ENCODE measurements at regions not wholly inside any gene's neighbourhood (a gene's known extent, or its start where the extent isn't known, plus 50 kb on each side); places are given as distances from the start of the nearest gene placed in this dataset.
A peak's percentile ranks its signal among the peaks of the same experiment; 100 is the strongest.

- Mint-ChIP-seq H3K27me3 (no peaks in the 10 kb centered on the region), H3K27ac (no peak overlapping the region), H3K4me1 (no peaks in the 10 kb centered on the region), H3K4me3 (no peak overlapping the region), H3K36me3 (no peaks in the 10 kb centered on the region), H3K9me3 (peaks cover 0 to 13% (median 0%) of the 10 kb centered on the region in 7 donors)
- DNase-seq, result no peak
- ATAC-seq (ENCODE audit: low read depth in 2 of 2), result no peak
Observed at GRCh38 chr4:57612279-57612678, 502.1 kb upstream of the IGFBP7 start.

GRCh38 chr4:57607566-57608180, 497.5 kb upstream of the IGFBP7 start:
- H3K4me3 Mint-ChIP-seq, result no peak overlapping the region
- no peaks in the 10 kb centered on the region for H3K36me3 Mint-ChIP-seq
- H3K27ac Mint-ChIP-seq, result no peak overlapping the region
- DNase-seq (no peak), ATAC-seq (ENCODE audit: low read depth in 2 of 2) (no peak)
- no peaks in the 10 kb centered on the region for H3K4me1 Mint-ChIP-seq
- no peaks in the 10 kb centered on the region for H3K27me3 Mint-ChIP-seq
- peaks cover 0 to 13% (median 0%) of the 10 kb centered on the region in 7 donors for H3K9me3 Mint-ChIP-seq

DNA sequence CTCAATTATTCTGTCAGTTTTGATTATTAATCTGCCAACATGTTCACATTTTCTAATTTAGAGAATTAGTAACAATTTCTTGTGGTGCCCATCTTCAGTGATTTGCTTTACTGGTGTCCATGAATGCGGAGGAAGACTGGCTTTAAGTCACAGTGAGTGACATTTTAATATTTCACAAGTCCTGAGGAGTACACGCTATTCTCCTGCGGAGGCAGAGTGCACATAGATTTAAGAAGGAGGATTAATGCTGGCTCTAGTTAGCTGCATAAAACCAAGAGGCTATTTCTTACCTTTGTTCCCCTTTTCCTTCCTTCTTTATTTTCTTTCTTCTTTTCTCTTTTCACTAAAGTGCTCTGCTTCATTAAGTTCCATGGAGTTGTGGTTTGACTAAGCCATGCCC, 495.2 kb upstream of the IGFBP7 start:
- H3K27me3 Mint-ChIP-seq, result no peaks in the 10 kb centered on the region
- H3K36me3 Mint-ChIP-seq, result no peaks in the 10 kb centered on the region
- ATAC-seq (ENCODE audit: low read depth in 2 of 2) (no peak), DNase-seq (no peak)
- H3K9me3 Mint-ChIP-seq, result peaks cover 0 to 5% (median 0%) of the 10 kb centered on the region in 7 donors
- no peak overlapping the region for H3K27ac Mint-ChIP-seq
- no peak overlapping the region for H3K4me3 Mint-ChIP-seq
- no peaks in the 10 kb centered on the region for H3K4me1 Mint-ChIP-seq

GRCh38 chr4:57602141-57602540, 492.0 kb upstream of the IGFBP7 start:
- H3K9me3 Mint-ChIP-seq, result peaks cover 0 to 11% (median 2%) of the 10 kb centered on the region in 7 donors
- H3K27ac Mint-ChIP-seq, result no peak overlapping the region
- DNase-seq (no peak), ATAC-seq (ENCODE audit: low read depth in 2 of 2) (no peak)
- no peaks in the 10 kb centered on the region for H3K36me3 Mint-ChIP-seq
- H3K4me1 Mint-ChIP-seq, result no peaks in the 10 kb centered on the region
- no peaks in the 10 kb centered on the region for H3K27me3 Mint-ChIP-seq
- H3K4me3 Mint-ChIP-seq, result no peak overlapping the region

GRCh38 chr4:57591073-57591472, 480.9 kb upstream of the IGFBP7 start:
- H3K27me3 Mint-ChIP-seq, result no peaks in the 10 kb centered on the region

DNA sequence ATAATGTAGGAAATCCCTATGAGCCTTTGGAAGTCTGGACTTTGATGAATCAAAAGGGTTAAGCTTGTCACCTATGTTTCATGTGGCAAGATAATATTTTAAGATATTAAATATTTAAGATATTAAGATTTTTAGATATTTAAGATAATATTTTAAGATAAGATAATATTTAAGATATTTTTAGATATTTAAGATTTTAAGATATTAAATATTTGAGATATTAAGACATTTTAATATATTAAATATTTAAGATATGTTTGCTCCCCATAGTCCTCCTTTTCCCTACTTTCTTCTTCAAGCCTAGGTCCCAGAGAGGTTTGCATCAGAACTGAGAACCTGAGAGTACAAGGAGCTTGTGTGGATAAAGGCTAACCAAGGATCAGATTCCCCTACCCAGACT, 478.4 kb upstream of the IGFBP7 start:
- H3K27ac Mint-ChIP-seq, result no peak overlapping the region
- H3K27me3 Mint-ChIP-seq, result no peaks in the 10 kb centered on the region
- H3K4me1 Mint-ChIP-seq, result no peaks in the 10 kb centered on the region
- H3K4me3 Mint-ChIP-seq, result no peak overlapping the region
- H3K9me3 Mint-ChIP-seq, result peaks cover 0 to 17% (median 3%) of the 10 kb centered on the region in 7 donors
- ATAC-seq (ENCODE audit: low read depth in 2 of 2), result no peak
- H3K36me3 Mint-ChIP-seq, result no peaks in the 10 kb centered on the region
- DNase-seq, result no peak

More at GRCh38 chr4:57591073-57591472, 480.9 kb upstream of the IGFBP7 start:
- Mint-ChIP-seq H3K36me3 (no peaks in the 10 kb centered on the region), H3K4me1 (no peaks in the 10 kb centered on the region), H3K4me3 (no peak overlapping the region), H3K9me3 (peaks cover 0 to 17% (median 0%) of the 10 kb centered on the region in 7 donors), H3K27ac (no peak overlapping the region)
- no peak for DNase-seq
- ATAC-seq (ENCODE audit: low read depth in 2 of 2), result no peak

DNA sequence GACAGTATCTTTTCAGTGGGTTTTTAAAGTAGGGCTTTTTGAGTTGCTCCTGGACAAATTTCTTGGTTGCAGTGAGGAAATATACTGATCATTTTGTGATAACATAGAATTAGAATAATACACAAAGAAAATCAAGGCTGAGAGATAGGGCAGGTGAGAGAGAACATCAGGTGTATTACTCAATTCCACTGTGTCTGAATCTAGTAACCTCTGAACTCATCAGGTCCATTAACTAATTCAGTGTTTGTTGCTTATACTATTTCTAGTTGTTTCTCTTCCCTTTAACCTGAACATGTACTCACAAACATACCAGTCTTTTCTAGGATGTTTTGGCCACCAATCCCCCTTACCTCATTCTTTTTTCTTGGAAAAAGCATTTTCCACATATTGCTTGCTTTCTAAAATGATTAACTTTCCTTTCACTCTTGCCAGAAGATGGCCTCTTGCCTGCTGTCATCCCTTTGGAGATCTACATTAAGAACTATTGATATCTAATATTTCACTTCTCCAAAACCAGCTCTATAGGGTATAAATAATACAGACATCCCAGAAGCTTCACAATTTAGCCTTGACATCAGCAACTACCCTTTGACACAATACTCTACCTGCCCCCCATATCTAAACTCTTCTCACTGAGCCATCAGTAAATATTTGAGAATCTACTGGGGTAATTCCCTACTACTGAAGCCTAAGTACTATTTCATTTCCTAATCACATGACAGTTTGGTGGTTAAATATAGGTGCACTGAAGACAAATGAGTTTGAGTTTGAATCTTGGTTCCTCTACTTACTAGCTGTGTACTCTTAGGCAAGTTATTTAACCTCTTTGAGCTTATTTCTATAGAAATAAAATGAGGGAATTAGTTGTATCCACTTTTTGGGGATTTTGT, 470.8 kb upstream of the IGFBP7 start:
- no peaks in the 10 kb centered on the region for H3K36me3 Mint-ChIP-seq
- no peaks in the 10 kb centered on the region for H3K4me1 Mint-ChIP-seq
- H3K27me3 Mint-ChIP-seq, result no peaks in the 10 kb centered on the region
- no peak overlapping the region for H3K27ac Mint-ChIP-seq
- no peak for ATAC-seq (ENCODE audit: low read depth in 2 of 2)
- H3K9me3 Mint-ChIP-seq, result peaks cover 0 to 14% (median 3%) of the 10 kb centered on the region in 7 donors
- DNase-seq, result no peak
- H3K4me3 Mint-ChIP-seq, result no peak overlapping the region

DNA sequence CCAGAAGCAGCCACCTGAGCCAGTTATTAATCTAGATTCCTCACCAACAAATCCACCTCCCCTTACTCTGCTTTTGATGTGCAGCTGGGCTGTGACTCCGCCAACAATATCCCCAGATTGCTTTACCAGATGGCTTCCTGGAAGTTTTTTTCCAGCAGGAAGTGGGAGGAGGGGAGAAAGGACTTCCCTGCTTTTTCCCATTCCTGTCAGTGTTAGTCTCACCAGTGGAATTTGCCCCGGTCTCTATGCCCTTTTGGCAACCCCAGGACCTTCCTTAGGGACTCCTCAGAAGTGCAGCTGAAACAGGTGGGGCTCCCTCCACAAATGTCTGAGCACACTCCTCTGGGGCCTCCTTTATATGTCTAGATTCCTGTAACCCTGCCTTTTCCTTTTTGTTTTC, 465.2 kb upstream of the IGFBP7 start:
- no peak for DNase-seq
- no peaks in the 10 kb centered on the region for H3K27me3 Mint-ChIP-seq
- peaks cover 0 to 14% (median 0%) of the 10 kb centered on the region in 7 donors for H3K9me3 Mint-ChIP-seq
- peak overlapping the region in 1 of 6 donors; percentile 33 for H3K27ac Mint-ChIP-seq
- ATAC-seq (ENCODE audit: low read depth in 2 of 2), result no peak
- no peaks in the 10 kb centered on the region for H3K36me3 Mint-ChIP-seq
- H3K4me3 Mint-ChIP-seq, result no peak overlapping the region
- no peaks in the 10 kb centered on the region for H3K4me1 Mint-ChIP-seq

GRCh38 chr4:57554556-57555092, 444.4 kb upstream of the IGFBP7 start:
- ATAC-seq (ENCODE audit: low read depth in 2 of 2) (no peak), DNase-seq (no peak)
- Mint-ChIP-seq H3K27me3 (no peaks in the 10 kb centered on the region), H3K4me1 (no peaks in the 10 kb centered on the region), H3K4me3 (no peak overlapping the region), H3K36me3 (no peaks in the 10 kb centered on the region), H3K9me3 (peaks cover 2 to 8% (median 4%) of the 10 kb centered on the region in 7 donors), H3K27ac (no peak overlapping the region)

GRCh38 chr4:57553728-57554127, 443.5 kb upstream of the IGFBP7 start:
- Mint-ChIP-seq H3K4me3 (no peak overlapping the region), H3K9me3 (peaks cover 0 to 7% (median 3%) of the 10 kb centered on the region in 7 donors), H3K36me3 (no peaks in the 10 kb centered on the region), H3K27ac (no peak overlapping the region), H3K4me1 (no peaks in the 10 kb centered on the region), H3K27me3 (no peaks in the 10 kb centered on the region)
- ATAC-seq (ENCODE audit: low read depth in 2 of 2) (no peak), DNase-seq (no peak)

DNA sequence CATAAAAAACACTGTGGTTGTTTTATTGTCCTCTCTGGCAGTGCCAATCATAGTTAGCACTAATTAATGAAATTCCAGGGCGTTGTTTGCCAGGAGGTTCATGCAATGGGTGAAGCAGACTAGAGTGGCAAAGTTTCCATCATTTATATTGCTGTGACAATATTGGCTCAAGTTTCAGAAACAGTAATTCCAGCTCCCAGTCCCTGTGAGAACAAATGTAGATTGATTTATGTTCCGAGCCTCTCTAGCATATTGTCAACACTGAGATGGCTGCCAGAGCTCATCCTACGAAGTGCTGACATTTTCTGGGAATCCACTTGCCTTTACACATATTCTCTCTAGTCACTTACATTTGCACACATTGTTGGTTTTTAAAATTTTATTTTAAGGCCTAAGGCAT, 440.0 kb upstream of the IGFBP7 start:
- no peak for DNase-seq
- Mint-ChIP-seq H3K4me3 (no peak overlapping the region), H3K36me3 (no peaks in the 10 kb centered on the region)

DNA sequence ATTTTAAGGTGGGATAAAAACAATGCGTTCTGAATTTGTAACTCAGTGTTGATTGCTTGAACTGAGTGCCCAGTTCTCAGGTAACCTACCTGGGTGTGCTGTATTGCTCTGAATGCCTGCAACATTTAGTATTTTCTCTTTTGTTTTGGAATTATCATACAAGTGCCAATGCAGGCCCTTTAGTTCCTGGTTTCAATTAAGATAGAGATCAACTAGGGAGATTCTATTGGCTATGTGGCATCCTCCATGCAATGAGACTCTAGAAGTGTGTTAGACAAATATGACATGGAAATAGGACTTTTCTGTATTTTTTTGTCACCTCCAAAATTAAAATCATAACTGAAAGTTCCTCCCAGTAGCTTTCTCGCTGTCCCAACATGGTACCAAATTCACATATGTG, 438.7 kb upstream of the IGFBP7 start:
- H3K27ac Mint-ChIP-seq, result no peak overlapping the region
- peaks cover 0 to 2% (median 0%) of the 10 kb centered on the region in 7 donors for H3K9me3 Mint-ChIP-seq
- H3K4me3 Mint-ChIP-seq, result no peak overlapping the region
- ATAC-seq (ENCODE audit: low read depth in 2 of 2), result no peak
- no peaks in the 10 kb centered on the region for H3K36me3 Mint-ChIP-seq
- no peak for DNase-seq
- H3K27me3 Mint-ChIP-seq, result no peaks in the 10 kb centered on the region
- no peaks in the 10 kb centered on the region for H3K4me1 Mint-ChIP-seq

More for the DNA sequence above, 440.0 kb upstream of the IGFBP7 start:
- H3K27ac Mint-ChIP-seq, result no peak overlapping the region
- H3K4me1 Mint-ChIP-seq, result no peaks in the 10 kb centered on the region
- H3K27me3 Mint-ChIP-seq, result no peaks in the 10 kb centered on the region
- ATAC-seq (ENCODE audit: low read depth in 2 of 2), result no peak
- H3K9me3 Mint-ChIP-seq, result peaks cover 0 to 7% (median 2%) of the 10 kb centered on the region in 7 donors

DNA sequence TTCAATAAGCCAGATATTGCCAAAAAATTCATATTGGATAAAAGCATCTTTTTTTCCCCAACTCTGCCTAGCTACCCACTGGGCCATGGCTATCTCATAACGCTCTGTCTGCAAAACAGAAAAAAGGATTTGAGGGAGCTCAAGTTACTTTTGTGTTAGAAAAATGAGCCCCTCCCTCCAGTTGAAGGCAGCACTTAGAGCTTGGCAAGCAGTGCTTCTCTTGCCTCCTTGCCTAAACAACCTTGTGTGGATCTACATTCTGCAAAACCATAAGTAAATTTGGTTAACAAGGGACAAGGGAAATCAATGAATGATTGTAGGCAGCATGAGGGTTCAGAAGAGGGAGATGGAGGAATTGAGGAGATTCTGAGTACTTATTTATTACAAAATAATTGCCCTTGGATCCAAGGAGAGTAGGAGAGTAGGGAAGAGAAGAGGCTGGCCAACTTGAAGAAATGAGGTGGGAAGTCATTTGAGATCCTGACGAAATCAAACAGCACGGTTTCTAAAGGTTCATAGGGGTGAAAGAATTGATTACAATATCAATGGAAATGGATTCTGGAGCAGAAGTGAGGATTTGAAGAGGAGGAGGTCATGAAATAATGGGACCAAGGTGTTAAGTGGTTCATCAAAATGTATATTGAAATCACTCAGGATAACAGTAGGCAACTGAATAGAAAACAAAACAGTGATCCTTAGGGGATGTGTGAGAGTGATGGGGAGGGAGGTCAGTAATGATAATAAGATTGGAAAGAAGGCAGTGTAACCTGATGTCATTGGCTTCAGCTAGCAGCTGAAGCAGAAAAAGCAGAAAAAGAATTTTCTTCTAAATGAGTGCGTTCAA, 434.8 kb upstream of the IGFBP7 start:
- no peak for DNase-seq
- H3K4me3 Mint-ChIP-seq, result no peak overlapping the region
- no peaks in the 10 kb centered on the region for H3K36me3 Mint-ChIP-seq
- no peaks in the 10 kb centered on the region for H3K4me1 Mint-ChIP-seq
- no peak overlapping the region for H3K27ac Mint-ChIP-seq
- H3K9me3 Mint-ChIP-seq, result peaks cover 0 to 6% (median 0%) of the 10 kb centered on the region in 7 donors
- ATAC-seq (ENCODE audit: low read depth in 2 of 2), result no peak
- H3K27me3 Mint-ChIP-seq, result no peaks in the 10 kb centered on the region

Measured in naive B cell (primary cell).